Testis (tissue), 2 donors: ENCODE measurements at regions not wholly inside any gene's neighbourhood (a gene's known extent, or its start where the extent isn't known, plus 50 kb on each side); places are given as distances from the start of the nearest gene placed in this dataset.

Experiments used
- POLR2A ChIP-seq: fragments of 450-650 bp; IDR thresholded peaks from one replicate; pipeline ENCODE4 v1.6.1; 2017; ENCODE audit warnings: antibody characterized with exemption, mild to moderate bottlenecking, moderate library complexity
- TF ChIP-seq, protein P1 (sequence below), 3 experiments: fragments of 450-650 bp in 2 of 3; fragments of 200-600 bp in 1 of 3; sonication (generic) in 1 of 3; IDR thresholded peaks; one replicate each; pipeline ENCODE4 v1.5.1; 2016 to 2019; ENCODE audit warnings: antibody characterized with exemption in 3 of 3, mild to moderate bottlenecking in 2 of 3, moderate library complexity in 1 of 3

DNA sequence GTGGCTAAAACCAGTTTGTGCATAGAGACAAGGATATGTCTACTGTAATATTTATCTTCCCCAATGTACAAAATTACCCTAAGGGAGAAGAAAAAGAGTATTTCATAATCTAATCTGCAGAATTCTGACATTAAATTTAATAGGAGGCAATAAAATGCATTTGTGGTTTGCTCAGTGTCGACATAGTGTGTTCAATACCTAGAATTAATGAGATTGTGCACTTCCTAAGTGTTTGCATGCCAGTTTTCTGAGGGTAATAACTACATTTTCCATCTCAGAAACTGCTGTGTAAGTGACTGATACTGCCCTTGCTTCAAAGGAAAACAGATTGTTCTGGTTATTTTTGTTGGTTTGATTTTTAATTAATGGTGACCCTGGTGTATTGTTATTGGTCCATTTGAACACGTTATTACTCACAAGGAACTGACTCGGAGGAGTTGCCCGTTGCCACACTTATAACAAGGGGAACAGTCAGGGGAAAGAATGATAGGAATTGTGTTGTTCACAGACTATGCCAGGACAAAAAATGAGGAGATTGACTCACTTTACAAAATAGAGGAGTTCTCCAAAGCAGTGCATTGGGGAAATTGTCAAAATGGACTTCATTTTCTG is 960.3 kb upstream of the TMEM132C start:
- TF ChIP-seq POLR2A = no peak
- TF ChIP-seq, protein P1, sequence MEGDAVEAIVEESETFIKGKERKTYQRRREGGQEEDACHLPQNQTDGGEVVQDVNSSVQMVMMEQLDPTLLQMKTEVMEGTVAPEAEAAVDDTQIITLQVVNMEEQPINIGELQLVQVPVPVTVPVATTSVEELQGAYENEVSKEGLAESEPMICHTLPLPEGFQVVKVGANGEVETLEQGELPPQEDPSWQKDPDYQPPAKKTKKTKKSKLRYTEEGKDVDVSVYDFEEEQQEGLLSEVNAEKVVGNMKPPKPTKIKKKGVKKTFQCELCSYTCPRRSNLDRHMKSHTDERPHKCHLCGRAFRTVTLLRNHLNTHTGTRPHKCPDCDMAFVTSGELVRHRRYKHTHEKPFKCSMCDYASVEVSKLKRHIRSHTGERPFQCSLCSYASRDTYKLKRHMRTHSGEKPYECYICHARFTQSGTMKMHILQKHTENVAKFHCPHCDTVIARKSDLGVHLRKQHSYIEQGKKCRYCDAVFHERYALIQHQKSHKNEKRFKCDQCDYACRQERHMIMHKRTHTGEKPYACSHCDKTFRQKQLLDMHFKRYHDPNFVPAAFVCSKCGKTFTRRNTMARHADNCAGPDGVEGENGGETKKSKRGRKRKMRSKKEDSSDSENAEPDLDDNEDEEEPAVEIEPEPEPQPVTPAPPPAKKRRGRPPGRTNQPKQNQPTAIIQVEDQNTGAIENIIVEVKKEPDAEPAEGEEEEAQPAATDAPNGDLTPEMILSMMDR (IDR thresholded peaks at IDR 0.05) = no peak
